A673 (cell line): ENCODE measurements at regions not wholly inside any gene's neighbourhood (a gene's known extent, or its start where the extent isn't known, plus 50 kb on each side); places are given as distances from the start of the nearest gene placed in this dataset.

ENCODE experiments used
- BruUV-seq: library from RNA; stranded (reverse); fragments of 400-500 nt; replicated peaks from 2 replicates; lab custom pipeline; 2021; lab: Mats Ljungman, UMichigan
- CTCF ChIA-PET: fragments of 300-600 bp; sonication (Branson Sonifier 250); formaldehyde crosslinking; loops from one replicate; lab custom pipeline; 2022; ENCODE audit warnings: antibody characterized with exemption; lab: Charles Lee
- POLR2A ChIA-PET: fragments of 300-600 bp; sonication (Branson Sonifier 250); formaldehyde crosslinking; loops from one replicate; lab custom pipeline; 2022; ENCODE audit warnings: antibody characterized with exemption; ENCODE audit not compliant: low non-redundant PET; lab: Charles Lee
- DNase-seq: peaks from one replicate; pipeline ENCODE4 v3.0.0-alpha.2; 2015; ENCODE audit warnings: low spot score
- H3K27ac ChIP-seq: fragments of 200-600 bp; sonication (generic); 2 replicates; pipeline ENCODE4 v1.5.1; 2016; ENCODE audit warnings: mixed run types, low read depth, mild to moderate bottlenecking, mixed read lengths, antibody characterized with exemption, low read length; ENCODE audit not compliant: poor library complexity, severe bottlenecking
- H3K27me3 ChIP-seq: fragments of 200-600 bp; sonication (generic); replicated peaks from 2 replicates; pipeline ENCODE4 v1.6.1; 2017; ENCODE audit warnings: mixed run types, low read depth, mild to moderate bottlenecking, mixed read lengths, antibody characterized with exemption, low read length; ENCODE audit not compliant: insufficient read depth, poor library complexity
- H3K36me3 ChIP-seq: fragments of 200-600 bp; sonication (generic); 2 replicates; pipeline ENCODE4 v1.6.1; 2016; ENCODE audit warnings: mixed run types, mild to moderate bottlenecking, mixed read lengths, antibody characterized with exemption, low read length; ENCODE audit not compliant: insufficient read depth, poor library complexity, severe bottlenecking
- H3K4me1 ChIP-seq: fragments of 200-600 bp; sonication (generic); 2 replicates; pipeline ENCODE4 v1.6.1; 2017; ENCODE audit warnings: mixed run types, mild to moderate bottlenecking, mixed read lengths, antibody characterized with exemption, low read length; ENCODE audit not compliant: insufficient read depth, poor library complexity, severe bottlenecking
- H3K4me3 ChIP-seq: fragments of 200-600 bp; sonication (generic); 2 replicates; pipeline ENCODE4 v1.5.1; 2016; ENCODE audit warnings: low read depth, mixed run types, mild to moderate bottlenecking, mixed read lengths, low read length; ENCODE audit not compliant: poor library complexity, severe bottlenecking
- H3K9me3 ChIP-seq: fragments of 200-600 bp; sonication (generic); 2 replicates; pipeline ENCODE4 v1.6.1; 2016; ENCODE audit warnings: mixed run types, low read depth, mild to moderate bottlenecking, mixed read lengths, antibody characterized with exemption, low read length; ENCODE audit not compliant: poor library complexity, severe bottlenecking
- CTCF ChIP-seq: fragments of 300-800, 200-600 bp; sonication (generic); conservative IDR thresholded peaks from 2 replicates; pipeline ENCODE4 v1.5.1; 2017; ENCODE audit warnings: low read depth, mild to moderate bottlenecking, antibody characterized with exemption, low read length, moderate library complexity, mixed read lengths
- EZH2 ChIP-seq: fragments of 200-600 bp; sonication (generic); IDR thresholded peaks from 2 replicates; pipeline ENCODE4 v1.6.1; 2017; ENCODE audit warnings: borderline replicate concordance, low read depth, mild to moderate bottlenecking, mixed read lengths, antibody characterized with exemption, low read length; ENCODE audit not compliant: poor library complexity, severe bottlenecking
- intact Hi-C: fragments of 100-400 bp; cut with micrococcal nuclease; formaldehyde crosslinking; loops from one replicate; pipeline ENCODE4 v1.10.0; 2022; ENCODE audit not compliant: unreplicated experiment

DNA sequence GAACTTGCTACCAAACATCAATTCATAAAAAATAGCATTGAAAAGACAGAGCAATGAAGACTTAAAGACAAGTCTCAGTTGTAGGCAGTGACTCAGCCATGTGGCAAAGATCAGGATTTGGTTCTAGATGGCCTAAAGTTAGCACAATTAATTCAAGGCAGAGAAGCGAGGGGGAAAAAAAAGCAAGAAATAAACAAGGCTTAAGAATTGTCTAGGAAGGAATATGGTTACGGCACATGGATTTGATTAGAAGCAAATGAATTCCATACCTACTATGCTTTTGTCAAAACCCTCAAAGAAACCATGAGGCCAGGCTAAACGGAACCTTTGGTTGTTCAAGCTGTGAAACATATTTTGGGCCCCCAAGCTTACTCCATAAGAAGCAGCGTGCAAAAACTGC is 362.2 kb upstream of the KCNH7 start:
- H3K4me1 ChIP-seq: no peaks in the 10 kb centered on the region
- no peak for TF ChIP-seq EZH2
- no peak for TF ChIP-seq CTCF
- no peak for DNase-seq
- intact Hi-C loops: loop anchor here (10.0 kb wide), 1 partner anchor 414 kb away; no protein-coding TSS in a partner anchor
- BruUV-seq: no TSS peak
- peaks cover 5% of the 10 kb centered on the region for H3K9me3 ChIP-seq
- ChIA-PET POLR2A (no interaction called here), CTCF (no interaction called here)
- H3K4me3 ChIP-seq: no peak overlapping the region
- H3K27ac ChIP-seq: no peak overlapping the region
- no peaks in the 10 kb centered on the region for H3K36me3 ChIP-seq
- H3K27me3 ChIP-seq: peaks cover 15% of the 10 kb centered on the region

- Histone ChIP-seq H3K36me3 (no peaks in the 10 kb centered on the region), H3K27ac (no peak overlapping the region), H3K4me3 (no peak overlapping the region), H3K4me1 (no peaks in the 10 kb centered on the region), H3K9me3 (peaks cover 5% of the 10 kb centered on the region), H3K27me3 (peaks cover 2% of the 10 kb centered on the region)
- TF ChIP-seq CTCF (no peak), EZH2 (no peak)
- BruUV-seq: no TSS peak
- DNase-seq: no peak
- POLR2A ChIA-PET: no interaction called here
- intact Hi-C loops: no loop called here
- CTCF ChIA-PET: no interaction called here
Measured at GRCh38 chr2:163198972-163199371, 360.4 kb upstream of the KCNH7 start.

GRCh38 chr2:163198007-163198406 is 359.4 kb upstream of the KCNH7 start:
- ChIA-PET POLR2A (interaction anchor here (0.6 kb wide), 1 partner anchor 763 kb away, joined by 3 read pairs; no protein-coding TSS in a partner anchor), CTCF (no interaction called here)
- peaks cover 2% of the 10 kb centered on the region for H3K27me3 ChIP-seq
- intact Hi-C loops: no loop called here
- no TSS peak for BruUV-seq
- H3K36me3 ChIP-seq: no peaks in the 10 kb centered on the region
- no peak overlapping the region for H3K4me3 ChIP-seq
- H3K27ac ChIP-seq: no peak overlapping the region
- H3K4me1 ChIP-seq: no peaks in the 10 kb centered on the region
- TF ChIP-seq CTCF: no peak
- TF ChIP-seq EZH2: no peak
- peaks cover 5% of the 10 kb centered on the region for H3K9me3 ChIP-seq
- DNase-seq: no peak
